A204.1 (cell line): ENCODE measurements at regions not wholly inside any gene's neighbourhood (a gene's known extent, or its start where the extent isn't known, plus 50 kb on each side); places are given as distances from the start of the nearest gene placed in this dataset.

Experiments used
- FAIRE-seq: peaks from 2 replicates; lab custom pipeline; 2012; peaks lifted over from hg19 to GRCh38; lab: Jason Lieb, UNC

- no peak for FAIRE-seq
These were observed 126.8 kb downstream of the ADRA2A start for GRCh38 chr10:111203615-111204014.

GRCh38 chr10:111204838-111205237, 128.0 kb downstream of the ADRA2A start:
- no peak for FAIRE-seq

GRCh38 chr10:111206521-111206920, 129.7 kb downstream of the ADRA2A start:
- FAIRE-seq, result no peak

- no peak for FAIRE-seq
These were observed 130.7 kb downstream of the ADRA2A start for GRCh38 chr10:111207500-111207899.

GRCh38 chr10:111208951-111209350, 132.1 kb downstream of the ADRA2A start:
- FAIRE-seq, result no peak

- no peak for FAIRE-seq
These were observed 132.9 kb downstream of the ADRA2A start for GRCh38 chr10:111209692-111210091.

- FAIRE-seq, result no peak
These were observed 134.4 kb downstream of the ADRA2A start for GRCh38 chr10:111211241-111211640.

GRCh38 chr10:111211706-111212105, 134.9 kb downstream of the ADRA2A start:
- FAIRE-seq, result no peak

GRCh38 chr10:111221682-111222480, 145.1 kb downstream of the ADRA2A start:
- no peak for FAIRE-seq

- FAIRE-seq, result no peak
These were observed 146.1 kb downstream of the ADRA2A start for GRCh38 chr10:111222961-111223360.

- FAIRE-seq, result no peak
These were observed 154.9 kb downstream of the ADRA2A start for GRCh38 chr10:111231779-111232178.

GRCh38 chr10:111233439-111233838, 156.6 kb downstream of the ADRA2A start:
- no peak for FAIRE-seq

GRCh38 chr10:111234234-111234913, 157.5 kb downstream of the ADRA2A start:
- no peak for FAIRE-seq

- FAIRE-seq, result no peak
These were observed 158.1 kb downstream of the ADRA2A start for GRCh38 chr10:111234914-111235302.

- FAIRE-seq, result no peak
These were observed 163.5 kb downstream of the ADRA2A start for GRCh38 chr10:111240348-111240747.

GRCh38 chr10:111243126-111243525, 166.3 kb downstream of the ADRA2A start:
- no peak for FAIRE-seq

GRCh38 chr10:111246136-111246535, 169.3 kb downstream of the ADRA2A start:
- no peak for FAIRE-seq

- no peak for FAIRE-seq
These were observed 170.1 kb downstream of the ADRA2A start for GRCh38 chr10:111246814-111247452.

- no peak for FAIRE-seq
These were observed 171.1 kb downstream of the ADRA2A start for GRCh38 chr10:111247781-111248389.

GRCh38 chr10:111249925-111250324, 173.1 kb downstream of the ADRA2A start:
- no peak for FAIRE-seq

GRCh38 chr10:111261081-111261615, 184.3 kb downstream of the ADRA2A start:
- FAIRE-seq, result no peak

- no peak for FAIRE-seq
These were observed 188.5 kb downstream of the ADRA2A start for GRCh38 chr10:111265341-111265740.

- no peak for FAIRE-seq
These were observed 189.3 kb downstream of the ADRA2A start for GRCh38 chr10:111266165-111266564.
